ENCODE measurements at regions not wholly inside any gene's neighbourhood (a gene's known extent, or its start where the extent isn't known, plus 50 kb on each side); places are given as distances from the start of the nearest gene placed in this dataset.

DNA sequence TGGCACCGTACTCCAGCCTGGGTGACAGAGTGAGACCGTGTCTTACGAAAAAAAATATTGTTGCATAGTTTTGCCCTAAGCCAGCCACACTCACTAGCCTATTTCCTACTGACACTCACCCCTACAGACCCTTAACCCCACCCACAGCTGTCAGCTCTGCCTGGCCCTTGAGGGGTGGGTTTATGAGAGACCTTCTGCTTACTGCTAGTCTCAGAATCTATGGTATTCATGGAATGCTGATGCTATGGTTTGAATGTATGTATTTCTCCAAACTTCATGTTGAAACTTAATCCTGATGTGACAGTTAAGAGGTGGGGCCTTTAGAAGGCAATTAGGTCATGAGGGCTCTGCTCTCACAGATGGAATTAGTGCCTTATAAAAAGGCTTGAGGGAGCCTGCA lies 79.2 kb upstream of the LRCH1 start (continued):
- TF ChIP-seq EZH2 (IDR thresholded peaks at IDR 0.05) (no peak), POLR2A (IDR thresholded peaks at IDR 0.05; ENCODE audit: borderline replicate concordance, extremely low read depth, insufficient read depth, insufficient read length) (no peak)
- TF ChIP-seq, protein P1, sequence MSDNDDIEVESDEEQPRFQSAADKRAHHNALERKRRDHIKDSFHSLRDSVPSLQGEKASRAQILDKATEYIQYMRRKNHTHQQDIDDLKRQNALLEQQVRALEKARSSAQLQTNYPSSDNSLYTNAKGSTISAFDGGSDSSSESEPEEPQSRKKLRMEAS (IDR thresholded peaks at IDR 0.05) = no peak

DNA sequence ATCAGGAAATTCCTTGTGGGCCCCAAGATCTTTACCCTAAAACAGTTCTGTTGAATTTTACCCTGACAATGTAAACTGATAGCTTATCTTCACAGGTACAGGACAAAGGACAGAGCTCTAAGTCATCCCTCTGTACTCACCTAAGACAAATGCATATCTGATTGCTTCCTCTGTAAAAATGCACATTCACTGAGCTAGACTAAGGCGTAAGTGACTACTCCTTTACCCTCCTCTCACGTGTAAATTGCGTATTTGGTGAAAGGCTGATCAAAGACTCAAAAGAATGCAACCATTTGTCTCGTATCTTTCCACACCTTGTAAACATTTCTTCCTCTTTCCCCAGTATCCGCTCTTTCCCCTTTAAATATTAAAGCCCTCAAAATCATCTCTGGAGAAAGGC lies 80.6 kb upstream of the LRCH1 start:
- Histone ChIP-seq H3K79me2 (ENCODE audit: insufficient read depth, low read length) (no peaks in the 10 kb centered on the region), H3K9ac (ENCODE audit: low read length) (no peak overlapping the region), H2AFZ (ENCODE audit: low read depth, low read length, poor library complexity, severe bottlenecking) (no peak overlapping the region), H3K27me3 (ENCODE audit: insufficient read depth, low read length) (no peaks in the 10 kb centered on the region), H3K27ac (ENCODE audit: low read depth, low read length) (no peak overlapping the region), H3K4me3 (replicated peaks in 1 of 2; ENCODE audit: low read depth in 1 of 2, low read length in 2 of 2) (no peak overlapping the region), H3K9me3 (ENCODE audit: control insufficient read depth in 1 of 2, insufficient read depth in 1 of 2, low read depth in 1 of 2, low read length in 2 of 2) (no peaks in the 10 kb centered on the region), H4K20me1 (ENCODE audit: insufficient read depth) (no peaks in the 10 kb centered on the region), H3K4me2 (ENCODE audit: low read length) (no peak overlapping the region), H3K4me1 (ENCODE audit: control insufficient read depth in 1 of 2, insufficient read depth in 2 of 2, low read length in 2 of 2) (0 out of 4 replicates have a peak, but pooled peaks cover 0 to 5% of the 10 kb centered on the region in 2 experiments), H3K9me2 (ENCODE audit: insufficient read depth) (no peaks in the 10 kb centered on the region), H3K36me3 (ENCODE audit: control insufficient read depth in 1 of 2, insufficient read depth in 2 of 2, low read length in 2 of 2) (no peaks in the 10 kb centered on the region)
- ChIA-PET POLR2A (no interaction called here), RAD21 (ENCODE audit: low non-redundant PET in 1 of 2, low total read pairs in 2 of 2, uncharacterized antibody in 2 of 2, unreplicated experiment in 2 of 2) (no interaction called here), CTCF (no interaction called here)
- TF ChIP-seq EGR1 (IDR thresholded peaks at IDR 0.05; ENCODE audit: low read depth) = no peak
- TF ChIP-seq, protein P2, sequence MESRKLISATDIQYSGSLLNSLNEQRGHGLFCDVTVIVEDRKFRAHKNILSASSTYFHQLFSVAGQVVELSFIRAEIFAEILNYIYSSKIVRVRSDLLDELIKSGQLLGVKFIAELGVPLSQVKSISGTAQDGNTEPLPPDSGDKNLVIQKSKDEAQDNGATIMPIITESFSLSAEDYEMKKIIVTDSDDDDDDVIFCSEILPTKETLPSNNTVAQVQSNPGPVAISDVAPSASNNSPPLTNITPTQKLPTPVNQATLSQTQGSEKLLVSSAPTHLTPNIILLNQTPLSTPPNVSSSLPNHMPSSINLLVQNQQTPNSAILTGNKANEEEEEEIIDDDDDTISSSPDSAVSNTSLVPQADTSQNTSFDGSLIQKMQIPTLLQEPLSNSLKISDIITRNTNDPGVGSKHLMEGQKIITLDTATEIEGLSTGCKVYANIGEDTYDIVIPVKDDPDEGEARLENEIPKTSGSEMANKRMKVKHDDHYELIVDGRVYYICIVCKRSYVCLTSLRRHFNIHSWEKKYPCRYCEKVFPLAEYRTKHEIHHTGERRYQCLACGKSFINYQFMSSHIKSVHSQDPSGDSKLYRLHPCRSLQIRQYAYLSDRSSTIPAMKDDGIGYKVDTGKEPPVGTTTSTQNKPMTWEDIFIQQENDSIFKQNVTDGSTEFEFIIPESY (IDR thresholded peaks at IDR 0.05; ENCODE audit: extremely low read depth, insufficient replicate concordance, low read length) = no peak
- TF ChIP-seq JUND (IDR thresholded peaks at IDR 0.05) = no peak
- no peak for TF ChIP-seq YY1 (IDR thresholded peaks at IDR 0.05; ENCODE audit: extremely low read depth, insufficient replicate concordance, low read depth, low read length)
- ATAC-seq = no peak
- DNase-seq (ENCODE audit: low read depth, low spot score) = no peak
- intact Hi-C loops (cut with micrococcal nuclease) = no loop called here
- no TSS peak for BruUV-seq (replicated peaks)

All from HCT116 (cell line).